ENCODE measurements at regions not wholly inside any gene's neighbourhood (a gene's known extent, or its start where the extent isn't known, plus 50 kb on each side); places are given as distances from the start of the nearest gene placed in this dataset.

DNA sequence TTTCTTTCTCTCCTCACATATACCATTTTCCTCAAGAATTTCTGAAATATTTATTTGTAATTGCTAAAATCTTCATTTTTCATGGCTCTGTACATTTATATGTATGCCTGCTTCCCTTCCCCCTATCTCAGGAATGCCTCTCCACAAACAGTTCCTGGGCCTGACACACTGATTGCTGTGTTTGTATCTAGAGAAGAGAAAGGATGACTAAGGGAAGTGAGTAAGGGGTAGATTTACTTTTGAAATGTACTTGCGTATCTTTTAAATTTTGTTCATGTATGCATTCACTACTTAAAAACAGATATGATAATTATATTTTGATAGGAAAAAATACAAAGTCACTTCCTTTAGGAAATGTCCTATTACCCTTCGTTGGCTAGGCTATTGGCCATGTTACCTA is 790.8 kb downstream of the PCDH18 start:
- TF ChIP-seq POLR2A (IDR thresholded peaks at IDR 0.05; ENCODE audit: low read depth, low read length) (no peak), TAF1 (IDR thresholded peaks at IDR 0.05; ENCODE audit: low read depth, low read length) (no peak), POLR2AphosphoS5 (IDR thresholded peaks at IDR 0.05; ENCODE audit: low read depth, low read length) (no peak), POU2F2 (IDR thresholded peaks at IDR 0.05; ENCODE audit: low read depth, low read length) (no peak)
